Gastroesophageal sphincter (tissue), 4 donors: ENCODE measurements at regions not wholly inside any gene's neighbourhood (a gene's known extent, or its start where the extent isn't known, plus 50 kb on each side); places are given as distances from the start of the nearest gene placed in this dataset.

Source experiments
- ATAC-seq: fragments of 150-250 bp; one replicate; pipeline ENCODE4 v1.9.1; 2016; ENCODE audit warnings: mild to moderate bottlenecking, moderate library complexity
- H3K27ac ChIP-seq, 4 donors: fragments of 200-600 bp; sonication (generic) in 3 of 4; 1 replicate in 3 of 4; 2 replicates in 1 of 4; pipeline ENCODE4 v1.5.1; 2016 to 2019
- H3K27me3 ChIP-seq: fragments of 200-600 bp; sonication (generic); one replicate; pipeline ENCODE4 v1.5.1; 2019
- H3K36me3 ChIP-seq, 2 donors: fragments of 200-600 bp; sonication (generic); one replicate each; pipeline ENCODE4 v1.5.1; 2019; ENCODE audit warnings: control low read depth in 1 of 2
- H3K4me1 ChIP-seq, 3 donors: fragments of 200-600 bp; sonication (generic); 1 replicate in 2 of 3; 2 replicates in 1 of 3; pipeline ENCODE4 v1.5.1; 2016 to 2019; ENCODE audit warnings: control low read depth in 2 of 3
- H3K4me3 ChIP-seq, 2 donors: fragments of 200-600 bp; sonication (generic); one replicate each; pipeline ENCODE4 v1.5.1; 2019; ENCODE audit warnings: mild to moderate bottlenecking in 1 of 2, moderate library complexity in 1 of 2
- H3K9me3 ChIP-seq, 3 donors: fragments of 200-600 bp; sonication (generic); one replicate each; pipeline ENCODE4 v1.5.1; 2017 to 2019; ENCODE audit warnings: control low read depth in 2 of 3
- EP300 ChIP-seq: sonication (generic); formaldehyde crosslinking; IDR thresholded peaks from one replicate; pipeline ENCODE4 v1.6.1; 2017; ENCODE audit warnings: antibody characterized with exemption, mild to moderate bottlenecking
- POLR2A ChIP-seq, 2 donors: fragments of 450-650 bp; IDR thresholded peaks; one replicate each; pipeline ENCODE4 v1.6.1; 2017; ENCODE audit warnings: antibody characterized with exemption in 2 of 2, mild to moderate bottlenecking in 2 of 2, moderate library complexity in 1 of 2
- POLR2AphosphoS5 ChIP-seq: sonication (generic); formaldehyde crosslinking; IDR thresholded peaks from one replicate; pipeline ENCODE4 v1.6.1; 2017; ENCODE audit warnings: antibody characterized with exemption
- WGBS, 2 donors: methylation state at CpG; one replicate each; pipeline ENCODE4 v1.1.5; 2018; ENCODE audit warnings: low coverage in 1 of 2; 5-methylcytosine and 5-hydroxymethylcytosine counted together
- TF ChIP-seq, protein P1 (sequence below), 4 experiments: fragments of 200-600 bp in 2 of 4; fragments of 450-650 bp in 2 of 4; sonication (generic) in 1 of 4; IDR thresholded peaks; one replicate each; pipeline ENCODE4 v1.5.1; 2017 to 2019; ENCODE audit warnings: antibody characterized with exemption in 4 of 4, mild to moderate bottlenecking in 2 of 4, moderate library complexity in 2 of 4

DNA sequence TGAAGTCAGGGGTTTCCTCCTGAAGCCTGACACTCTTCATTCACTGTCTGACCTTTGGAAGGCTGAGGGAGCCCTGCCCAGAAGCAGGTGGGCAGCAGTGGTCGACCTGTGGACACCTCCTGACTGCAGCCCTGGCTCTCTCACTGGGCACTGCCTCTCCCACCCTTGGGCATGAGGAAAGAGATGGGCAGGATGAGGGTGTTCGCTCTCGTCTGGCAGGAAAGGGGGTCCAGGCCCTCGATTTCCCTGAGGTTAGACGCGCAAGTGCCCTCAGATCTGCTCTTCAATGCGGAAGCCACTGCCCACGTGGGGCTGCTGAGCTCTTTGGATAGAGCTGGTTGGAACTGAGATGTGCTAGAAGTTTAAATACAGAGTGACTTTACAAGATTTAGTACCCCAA, 171.9 kb downstream of the AHSP start:
- no peak for ATAC-seq
- TF ChIP-seq EP300 (no peak), POLR2A (IDR thresholded peaks at IDR 0.05) (no peak), POLR2AphosphoS5 (no peak)
- TF ChIP-seq, protein P1, sequence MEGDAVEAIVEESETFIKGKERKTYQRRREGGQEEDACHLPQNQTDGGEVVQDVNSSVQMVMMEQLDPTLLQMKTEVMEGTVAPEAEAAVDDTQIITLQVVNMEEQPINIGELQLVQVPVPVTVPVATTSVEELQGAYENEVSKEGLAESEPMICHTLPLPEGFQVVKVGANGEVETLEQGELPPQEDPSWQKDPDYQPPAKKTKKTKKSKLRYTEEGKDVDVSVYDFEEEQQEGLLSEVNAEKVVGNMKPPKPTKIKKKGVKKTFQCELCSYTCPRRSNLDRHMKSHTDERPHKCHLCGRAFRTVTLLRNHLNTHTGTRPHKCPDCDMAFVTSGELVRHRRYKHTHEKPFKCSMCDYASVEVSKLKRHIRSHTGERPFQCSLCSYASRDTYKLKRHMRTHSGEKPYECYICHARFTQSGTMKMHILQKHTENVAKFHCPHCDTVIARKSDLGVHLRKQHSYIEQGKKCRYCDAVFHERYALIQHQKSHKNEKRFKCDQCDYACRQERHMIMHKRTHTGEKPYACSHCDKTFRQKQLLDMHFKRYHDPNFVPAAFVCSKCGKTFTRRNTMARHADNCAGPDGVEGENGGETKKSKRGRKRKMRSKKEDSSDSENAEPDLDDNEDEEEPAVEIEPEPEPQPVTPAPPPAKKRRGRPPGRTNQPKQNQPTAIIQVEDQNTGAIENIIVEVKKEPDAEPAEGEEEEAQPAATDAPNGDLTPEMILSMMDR (IDR thresholded peaks at IDR 0.05), result no peak
- Histone ChIP-seq H3K36me3 (peaks cover 0 to 19% of the 10 kb centered on the region in 2 donors), H3K27ac (no peak overlapping the region), H3K4me1 (peaks cover 0 to 22% (median 10%) of the 10 kb centered on the region in 3 donors), H3K27me3 (peaks cover 4% of the 10 kb centered on the region), H3K4me3 (no peak overlapping the region), H3K9me3 (no peaks in the 10 kb centered on the region)
- WGBS, 2 donors, result 74 to 81% methylated on average over 4 to 7 of the region's 8 CpGs

- WGBS, 2 donors, result 7 to 11% methylated on average over 7 to 8 of the region's 8 CpGs
- ATAC-seq, result no peak
- Histone ChIP-seq H3K4me1 (peaks cover 0 to 22% (median 10%) of the 10 kb centered on the region in 3 donors), H3K27ac (peak overlapping the region in 2 of 4 donors; percentile 64 to 73), H3K4me3 (peak overlapping the region; percentile 77 to 91), H3K36me3 (peaks cover 0 to 24% of the 10 kb centered on the region in 2 donors), H3K27me3 (peaks cover 4% of the 10 kb centered on the region), H3K9me3 (no peaks in the 10 kb centered on the region)
- TF ChIP-seq POLR2A (IDR thresholded peaks at IDR 0.05) (no peak), POLR2AphosphoS5 (no peak)
- TF ChIP-seq, protein P1 (IDR thresholded peaks at IDR 0.05), result peak in 1 of 4 experiments; percentile 20
Measured at GRCh38 chr16:31700200-31700529, 172.5 kb downstream of the AHSP start.

DNA sequence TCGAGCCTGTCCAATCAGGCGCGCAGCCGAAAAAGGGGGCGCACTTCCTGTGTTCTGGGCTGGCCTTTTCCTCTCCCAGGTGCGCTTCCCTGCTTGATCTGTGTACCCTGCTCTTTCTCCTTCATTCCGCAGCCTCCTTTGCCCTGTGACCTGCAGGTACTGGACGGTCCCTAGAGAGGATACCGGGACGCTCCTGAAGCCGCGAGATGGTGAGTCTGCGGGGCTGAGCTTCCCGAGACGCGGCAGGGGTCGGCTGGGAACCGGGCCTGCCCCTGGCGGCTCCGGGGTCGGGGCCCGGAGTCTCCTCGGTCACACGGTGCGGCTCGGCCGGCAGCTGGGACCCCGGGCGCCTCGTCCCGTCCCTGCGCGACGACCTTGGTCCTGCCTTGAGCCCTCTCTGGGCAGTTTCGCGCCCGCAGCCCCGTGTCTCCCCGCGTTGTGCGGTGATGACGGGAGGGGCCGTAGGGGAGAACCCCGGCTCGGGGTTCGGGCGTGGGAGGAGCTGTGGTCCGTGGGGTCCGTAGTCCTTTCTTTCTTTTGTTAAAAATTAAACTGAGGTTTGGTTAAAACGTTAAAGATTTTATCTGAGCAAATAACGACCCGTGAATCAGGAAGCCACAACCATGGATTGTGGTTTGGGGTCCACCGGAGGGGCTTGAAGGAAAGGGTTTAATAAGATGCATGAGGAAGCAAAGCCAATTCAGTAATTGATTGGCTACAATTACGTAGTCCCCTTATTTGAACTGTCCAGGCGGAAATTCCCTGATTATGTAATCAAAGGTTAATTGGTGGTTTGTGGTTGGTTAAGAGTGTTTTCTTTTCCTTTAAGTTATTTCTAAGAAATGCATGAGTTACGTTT, 172.8 kb upstream of the ZNF267 start:
- TF ChIP-seq POLR2AphosphoS5 (no peak), POLR2A (IDR thresholded peaks at IDR 0.05) (no peak)
- H3K36me3 ChIP-seq, result peaks cover 0 to 30% of the 10 kb centered on the region in 2 donors
- H3K4me1 ChIP-seq, result peaks cover 0 to 22% (median 10%) of the 10 kb centered on the region in 3 donors
- peak; percentile 93 for ATAC-seq
- no peaks in the 10 kb centered on the region for H3K9me3 ChIP-seq
- H3K4me3 ChIP-seq, result peak overlapping the region; percentile 77 to 91
- WGBS, 2 donors, result 9 to 10% methylated on average over 8 to 12 of the region's 56 CpGs
- peak overlapping the region in 3 of 4 donors; percentile 32 to 73 (median 64) for H3K27ac ChIP-seq
- H3K27me3 ChIP-seq, result peaks cover 4% of the 10 kb centered on the region

DNA sequence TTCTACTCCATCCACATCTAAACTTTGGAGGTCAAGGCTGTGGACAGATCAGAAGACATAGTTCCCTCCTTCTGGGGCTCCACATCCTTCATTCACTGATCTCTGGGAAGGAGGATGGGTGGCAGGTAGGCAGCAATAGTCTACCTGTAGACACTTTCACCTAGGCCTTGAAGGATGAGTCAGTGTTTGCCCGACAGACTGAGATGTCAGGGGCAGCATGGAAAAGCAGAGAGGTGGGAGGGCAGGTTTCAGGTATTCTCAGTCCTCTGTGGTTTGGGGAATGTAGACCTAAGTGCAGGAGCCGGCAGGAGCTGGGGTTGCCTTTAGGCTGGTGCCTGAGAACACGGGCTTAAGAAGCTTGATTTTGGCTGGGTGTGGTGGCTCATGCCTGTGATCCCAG, 171.9 kb upstream of the ZNF267 start:
- ATAC-seq, result no peak
- Histone ChIP-seq H3K4me1 (peaks cover 0 to 22% (median 10%) of the 10 kb centered on the region in 3 donors), H3K9me3 (no peaks in the 10 kb centered on the region), H3K36me3 (peaks cover 0 to 40% of the 10 kb centered on the region in 2 donors), H3K27ac (no peak overlapping the region), H3K27me3 (no peaks in the 10 kb centered on the region), H3K4me3 (peak overlapping the region in 1 of 2 donors; percentile 91)
- TF ChIP-seq POLR2AphosphoS5, result no peak
- TF ChIP-seq, protein P1 (IDR thresholded peaks at IDR 0.05), result no peak
- no peak for TF ChIP-seq EP300
- no peak for TF ChIP-seq POLR2A (IDR thresholded peaks at IDR 0.05)
- WGBS, 2 donors, result 67 to 83% methylated on average over 1 of the region's 3 CpGs

DNA sequence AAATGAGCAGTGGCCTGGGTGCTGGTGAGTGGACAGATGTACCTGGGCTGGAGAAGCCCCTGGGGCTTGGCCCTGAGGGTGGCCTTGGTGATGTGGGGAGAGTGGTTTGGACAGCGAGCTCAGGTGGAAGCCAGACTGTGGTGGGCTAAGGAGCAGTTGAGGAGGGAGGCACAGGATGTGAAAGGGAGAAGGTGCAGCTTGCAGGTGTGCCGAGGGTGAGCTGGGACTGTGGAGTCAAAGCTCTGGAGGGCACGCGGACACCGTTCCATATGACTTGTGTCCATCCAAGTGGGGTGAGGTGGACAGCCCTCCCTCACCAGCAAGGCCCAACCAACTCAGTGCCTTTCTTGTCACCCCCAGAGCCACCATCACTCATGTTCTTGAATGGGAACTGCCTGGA, 170.8 kb upstream of the ZNF267 start:
- H3K27ac ChIP-seq, result no peak overlapping the region
- H3K27me3 ChIP-seq, result no peaks in the 10 kb centered on the region
- peaks cover 0 to 22% (median 10%) of the 10 kb centered on the region in 3 donors for H3K4me1 ChIP-seq
- H3K36me3 ChIP-seq, result peaks cover 0 to 51% of the 10 kb centered on the region in 2 donors
- TF ChIP-seq POLR2A (IDR thresholded peaks at IDR 0.05), result no peak
- TF ChIP-seq, protein P1 (IDR thresholded peaks at IDR 0.05), result no peak
- TF ChIP-seq POLR2AphosphoS5, result no peak
- TF ChIP-seq EP300, result no peak
- 97% methylated on average over 5 of the region's 5 CpGs; no CpG with 5 or more reads in 1 of the 2 donors for WGBS, 2 donors
- H3K4me3 ChIP-seq, result no peak overlapping the region
- H3K9me3 ChIP-seq, result no peaks in the 10 kb centered on the region
- ATAC-seq, result no peak
